Motor neuron (in vitro differentiated cells): ENCODE measurements at regions not wholly inside any gene's neighbourhood (a gene's known extent, or its start where the extent isn't known, plus 50 kb on each side); places are given as distances from the start of the nearest gene placed in this dataset.
"Not testable (repeated sequence)": the region's sequence is repeated elsewhere in the genome, so short reads cannot be mapped to it uniquely, and the experiment has no call there.

Source experiments
- ATAC-seq, 8 experiments: fragments of 200-7000 bp; cut with Tn5 transposase; replicated peaks in 6 of 8; 2 replicates each; pipeline ENCODE4 v1.8.0; 2021; ENCODE audit warnings: mild to moderate bottlenecking in 8 of 8, moderate library complexity in 8 of 8
- H3K27ac ChIP-seq, 2 donors: fragments of 250-450 bp; sonication (Bioruptor Pico); 2 replicates each; pipeline ENCODE4 v1.9.0; 2021; ENCODE audit warnings: antibody characterized with exemption in 2 of 2, mild to moderate bottlenecking in 2 of 2, moderate library complexity in 1 of 2
- H3K4me1 ChIP-seq, 2 donors: fragments of 250-450 bp; sonication (Bioruptor Pico); replicated peaks in 1 of 2; 2 replicates each; pipeline ENCODE4 v1.6.1; 2021; ENCODE audit warnings: antibody characterized with exemption in 2 of 2, mild to moderate bottlenecking in 2 of 2, moderate library complexity in 1 of 2
- H3K4me3 ChIP-seq, 5 donors: fragments of 250-450 bp; sonication (Bioruptor Pico); 2 replicates each; pipeline ENCODE4 v1.9.0; 2021; ENCODE audit warnings: antibody characterized with exemption in 5 of 5, mild to moderate bottlenecking in 5 of 5, moderate library complexity in 4 of 5
- WGBS, 10 experiments: fragments of 450-650 bp; shearing (Covaris generic); methylation state at CpG; one replicate each; pipeline ENCODE4 v1.0.0; 2022; 5-methylcytosine and 5-hydroxymethylcytosine counted together
- in situ Hi-C, 9 experiments: fragments of 400-800 bp; cut with MboI; loops; one replicate each; pipeline ENCODE4 v1.15.0; 2021; ENCODE audit warnings: low sequenced_read_pairs in 9 of 9, low pct_unique_long_range_greater_than_20kb in 2 of 9; ENCODE audit not compliant: unreplicated experiment in 9 of 9

GRCh38 chr6:141482796-141483597 is 649.7 kb upstream of the GJE1 start:
- H3K4me1 ChIP-seq: peaks cover 9 to 13% of the 10 kb centered on the region in 2 donors
- 5 to 75% (median 40%) methylated on average over 1 to 6 of the region's 6 CpGs for WGBS, 10 experiments
- H3K4me3 ChIP-seq: peak overlapping the region in 1 of 5 donors; percentile 7
- in situ Hi-C loops: no loop called here
- peak; percentile 31 to 95 (median 66) for ATAC-seq
- no peak overlapping the region for H3K27ac ChIP-seq

GRCh38 chr6:141475259-141475658 is 657.5 kb upstream of the GJE1 start:
- 54 to 100% (median 89%) methylated on average over 1 to 2 of the region's 2 CpGs for WGBS, 10 experiments
- ATAC-seq: no peak
- H3K27ac ChIP-seq: no peak overlapping the region
- no peaks in the 10 kb centered on the region for H3K4me1 ChIP-seq
- in situ Hi-C loops: no loop called here
- H3K4me3 ChIP-seq: no peak overlapping the region

- Histone ChIP-seq H3K27ac (no peak overlapping the region), H3K4me3 (no peak overlapping the region), H3K4me1 (no peaks in the 10 kb centered on the region)
- in situ Hi-C loops: no loop called here
- peak in 4 of 8 experiments; percentile 16 to 97 (median 80) for ATAC-seq
- WGBS, 10 experiments: 0 to 69% (median 50%) methylated on average over 1 to 2 of the region's 2 CpGs; no CpG with 5 or more reads in 3 of the 10 experiments
These were observed 660.4 kb upstream of the GJE1 start for GRCh38 chr6:141472162-141472928.

- WGBS, 10 experiments: 86 to 100% (median 96%) methylated on average over 1 to 2 of the region's 2 CpGs; no CpG with 5 or more reads in 2 of the 10 experiments
- H3K4me1 ChIP-seq: no peaks in the 10 kb centered on the region
- in situ Hi-C loops: no loop called here
- H3K27ac ChIP-seq: no peak overlapping the region
- ATAC-seq: no peak
- H3K4me3 ChIP-seq: no peak overlapping the region
These were observed 661.9 kb upstream of the GJE1 start for GRCh38 chr6:141470810-141471209.

- no peak overlapping the region for H3K27ac ChIP-seq
- H3K4me3 ChIP-seq: no peak overlapping the region
- in situ Hi-C loops: no loop called here
- H3K4me1 ChIP-seq: peaks cover 15 to 21% of the 10 kb centered on the region in 2 donors
- no peak for ATAC-seq
These were observed 664.8 kb upstream of the GJE1 start for GRCh38 chr6:141467881-141468280.

GRCh38 chr6:141467041-141467440 is 665.7 kb upstream of the GJE1 start:
- in situ Hi-C loops: no loop called here
- peaks cover 15 to 21% of the 10 kb centered on the region in 2 donors for H3K4me1 ChIP-seq
- H3K4me3 ChIP-seq: no peak overlapping the region
- ATAC-seq: no peak
- 40 to 100% (median 87%) methylated on average over 1 of the region's 1 CpG; no CpG with 5 or more reads in 4 of the 10 experiments for WGBS, 10 experiments
- H3K27ac ChIP-seq: no peak overlapping the region

DNA sequence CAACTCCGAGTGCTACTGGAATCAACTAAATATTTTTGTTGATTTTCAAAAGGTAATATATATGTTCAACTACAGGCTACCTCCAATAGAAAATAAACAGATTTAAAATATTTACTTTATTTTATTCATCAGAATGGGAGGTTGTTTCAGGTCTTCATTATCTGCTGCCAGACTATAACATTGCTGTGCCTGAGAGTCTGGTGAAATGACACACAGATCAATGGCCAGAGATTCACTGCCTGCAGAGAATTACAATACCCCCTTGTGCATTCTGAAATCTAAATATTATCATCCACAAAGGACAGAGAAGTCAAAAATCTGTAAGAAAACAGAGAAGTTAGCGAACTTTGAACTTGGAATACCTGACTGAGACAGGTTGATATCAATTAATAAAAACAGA is 667.8 kb upstream of the GJE1 start:
- H3K4me3 ChIP-seq: no peak overlapping the region
- peak in 6 of 8 experiments; percentile 41 to 67 (median 53) for ATAC-seq
- peaks cover 15 to 21% of the 10 kb centered on the region in 2 donors for H3K4me1 ChIP-seq
- peak overlapping the region; percentile 6 to 40 for H3K27ac ChIP-seq
- in situ Hi-C loops: no loop called here
- 41 to 100% (median 80%) methylated on average over 1 to 2 of the region's 2 CpGs for WGBS, 10 experiments

GRCh38 chr6:141464490-141464889 is 668.2 kb upstream of the GJE1 start:
- Histone ChIP-seq H3K4me1 (peaks cover 15 to 21% of the 10 kb centered on the region in 2 donors), H3K27ac (peak overlapping the region; percentile 6 to 40), H3K4me3 (no peak overlapping the region)
- ATAC-seq: peak in 7 of 8 experiments; percentile 67 to 94 (median 81)
- WGBS, 10 experiments: 0 to 16% (median 6%) methylated on average over 1 to 2 of the region's 2 CpGs; no CpG with 5 or more reads in 3 of the 10 experiments
- in situ Hi-C loops: no loop called here

DNA sequence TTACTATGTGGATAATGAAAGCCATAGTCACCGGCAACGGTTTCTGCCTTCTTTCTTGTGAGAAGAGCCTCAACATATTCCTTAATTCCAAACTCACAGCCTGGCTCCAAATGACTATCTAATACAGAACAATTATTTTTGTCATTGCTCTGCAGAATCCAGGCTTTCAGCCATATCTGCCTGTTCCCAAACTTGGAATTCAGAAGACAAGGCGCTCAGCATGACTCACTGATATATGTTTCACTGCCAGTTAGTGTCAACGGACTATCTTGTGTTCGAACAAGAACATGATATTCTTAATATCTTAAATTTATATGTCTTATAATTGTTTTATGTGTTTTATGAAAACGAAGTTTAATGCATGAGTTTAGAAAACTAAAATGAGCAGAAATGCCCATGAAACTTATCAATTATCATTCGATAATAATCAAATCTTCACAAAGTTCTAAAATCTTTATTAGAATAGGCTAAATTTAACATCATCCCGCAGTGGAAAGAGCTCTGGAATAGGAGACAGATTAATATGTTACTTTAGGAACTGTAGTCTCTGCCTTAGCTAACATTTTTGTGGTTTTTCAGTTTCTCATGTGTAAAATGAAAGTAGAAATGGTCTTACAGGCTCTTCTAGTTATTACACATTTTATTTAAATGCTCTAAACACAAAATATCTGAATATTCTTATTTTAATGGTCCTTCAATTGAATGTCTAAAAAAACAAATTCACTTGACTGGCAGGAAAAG is 669.3 kb upstream of the GJE1 start:
- in situ Hi-C loops: no loop called here
- Histone ChIP-seq H3K4me3 (no peak overlapping the region), H3K27ac (no peak overlapping the region), H3K4me1 (peaks cover 15 to 21% of the 10 kb centered on the region in 2 donors)
- ATAC-seq: peak in 2 of 8 experiments; percentile 37 to 78
- 5 to 97% (median 91%) methylated on average over 4 to 8 of the region's 8 CpGs for WGBS, 10 experiments

DNA sequence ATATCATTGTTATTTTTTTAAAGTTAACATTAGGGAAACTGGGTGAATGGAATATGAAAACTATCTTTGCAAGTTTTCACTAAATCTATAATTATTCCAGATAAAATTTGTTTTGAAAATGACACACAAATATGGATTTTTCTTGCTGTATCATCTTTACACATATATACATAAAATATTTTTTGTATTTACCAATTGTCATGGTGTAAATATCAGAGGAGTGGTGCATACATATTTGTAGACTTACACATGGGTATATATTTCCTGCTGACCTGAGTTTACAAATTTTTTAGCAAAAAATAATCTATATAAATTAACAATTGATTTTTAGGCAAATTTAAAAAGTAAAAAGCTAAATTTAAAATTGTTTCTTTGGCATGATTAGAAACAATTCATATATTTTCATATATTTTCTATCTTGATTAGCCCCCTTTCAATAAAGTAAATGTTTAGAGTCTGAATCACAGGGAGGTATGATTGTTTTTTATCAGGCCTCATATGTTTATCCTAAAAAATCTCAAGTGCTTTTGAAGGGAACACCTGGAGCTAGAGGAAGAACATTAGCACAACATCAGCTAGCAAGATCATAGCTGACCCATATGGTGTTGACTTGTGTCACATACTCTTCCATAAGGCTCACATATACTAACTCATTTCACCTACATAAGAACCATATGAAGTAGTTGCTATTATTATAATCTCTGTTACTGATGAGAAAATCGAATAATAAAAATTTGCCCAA is 671.8 kb upstream of the GJE1 start:
- peaks cover 15 to 21% of the 10 kb centered on the region in 2 donors for H3K4me1 ChIP-seq
- no peak overlapping the region for H3K27ac ChIP-seq
- no peak for ATAC-seq
- in situ Hi-C loops: no loop called here
- H3K4me3 ChIP-seq: no peak overlapping the region
- 67 to 100% (median 83%) methylated on average over 1 of the region's 1 CpG; no CpG with 5 or more reads in 5 of the 10 experiments for WGBS, 10 experiments

- ATAC-seq, H3K4me3 ChIP-seq, in situ Hi-C loops, H3K27ac ChIP-seq: not testable (repeated sequence)
- 20 to 91% (median 60%) methylated on average over 1 to 5 of the region's 5 CpGs; no CpG with 5 or more reads in 3 of the 10 experiments for WGBS, 10 experiments
- peaks cover 13 to 18% of the 10 kb centered on the region in 2 donors for H3K4me1 ChIP-seq
These were observed 672.5 kb upstream of the GJE1 start for GRCh38 chr6:141460245-141460644.

- H3K4me3 ChIP-seq, H3K4me1 ChIP-seq, in situ Hi-C loops, H3K27ac ChIP-seq, ATAC-seq: not testable (repeated sequence)
- WGBS, 10 experiments: 83 to 100% (median 97%) methylated on average over 1 to 4 of the region's 5 CpGs; no CpG with 5 or more reads in 4 of the 10 experiments
These were observed 674.7 kb upstream of the GJE1 start for GRCh38 chr6:141457984-141458383.
